Activated CD4-positive, alpha-beta T cell treated with anti-CD3 and anti-CD28 coated beads, Interleukin-2, Interleukin-4, amounts not matched to agents 100 ng/mL and 50 ng/mL, durations not matched to agents 16 hours and 8 hours (primary cell): ENCODE measurements at regions not wholly inside any gene's neighbourhood (a gene's known extent, or its start where the extent isn't known, plus 50 kb on each side); places are given as distances from the start of the nearest gene placed in this dataset.
"Not testable (repeated sequence)": the region's sequence is repeated elsewhere in the genome, so short reads cannot be mapped to it uniquely, and the experiment has no call there.

ENCODE experiments used
- DNase-seq: peaks from one replicate; pipeline ENCODE4 v3.0.0-alpha.2; 2020; ENCODE audit warnings: low spot score

DNA sequence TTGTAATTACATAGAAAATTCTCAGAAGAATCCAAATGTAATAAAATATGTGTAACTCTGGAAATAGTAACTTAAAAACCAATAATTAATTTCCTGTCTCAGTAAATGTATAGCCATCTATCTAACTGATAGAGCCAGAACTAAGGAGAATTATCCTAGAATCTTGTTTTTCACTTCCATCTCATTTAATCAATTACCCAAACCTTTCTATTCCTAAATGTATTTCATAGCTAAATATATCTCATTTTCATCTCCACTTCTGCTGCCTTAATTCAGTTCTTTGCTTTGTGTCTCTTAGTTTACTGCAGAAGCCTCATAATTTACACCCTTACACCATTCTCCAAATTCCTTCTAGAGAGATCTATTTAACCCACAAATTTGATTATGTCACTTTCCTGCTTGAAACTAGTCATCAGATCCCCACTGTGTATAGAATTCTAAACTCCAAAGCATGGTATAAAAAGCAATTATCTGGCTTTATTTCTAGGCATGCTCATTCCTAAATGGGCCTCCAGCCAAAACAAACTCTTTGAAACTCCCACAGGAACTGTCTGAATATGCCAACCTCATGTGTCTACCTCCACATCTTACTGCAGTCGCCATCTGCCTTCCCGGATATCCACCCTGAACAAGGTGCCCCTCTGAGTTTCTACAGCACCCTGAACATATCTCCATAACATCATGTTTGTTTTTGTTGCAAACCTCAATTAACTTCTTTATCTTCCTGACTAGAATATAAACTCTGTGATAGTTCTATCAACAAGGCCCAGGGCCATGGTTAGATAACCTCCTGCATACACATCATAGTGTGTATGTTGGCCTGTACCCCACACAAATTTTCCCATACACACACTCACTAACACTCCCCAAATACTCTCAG lies 70.5 kb upstream of the ADTRP start:
- no peak for DNase-seq

DNA sequence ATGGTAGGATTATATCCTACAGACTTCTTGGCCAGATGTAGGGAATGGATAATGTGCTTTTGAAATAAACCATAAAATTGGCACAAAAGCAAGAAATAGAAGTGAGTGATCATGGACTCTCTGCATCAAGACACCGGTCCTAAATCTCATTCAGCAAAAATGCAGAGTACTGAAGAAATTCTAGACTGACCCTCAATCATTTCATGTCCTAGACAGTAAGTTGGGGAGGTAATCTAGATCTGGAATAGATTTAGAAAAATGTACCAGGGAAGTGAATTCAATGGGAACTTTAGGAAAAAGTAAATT lies 69.7 kb upstream of the ADTRP start:
- no peak for DNase-seq

DNA sequence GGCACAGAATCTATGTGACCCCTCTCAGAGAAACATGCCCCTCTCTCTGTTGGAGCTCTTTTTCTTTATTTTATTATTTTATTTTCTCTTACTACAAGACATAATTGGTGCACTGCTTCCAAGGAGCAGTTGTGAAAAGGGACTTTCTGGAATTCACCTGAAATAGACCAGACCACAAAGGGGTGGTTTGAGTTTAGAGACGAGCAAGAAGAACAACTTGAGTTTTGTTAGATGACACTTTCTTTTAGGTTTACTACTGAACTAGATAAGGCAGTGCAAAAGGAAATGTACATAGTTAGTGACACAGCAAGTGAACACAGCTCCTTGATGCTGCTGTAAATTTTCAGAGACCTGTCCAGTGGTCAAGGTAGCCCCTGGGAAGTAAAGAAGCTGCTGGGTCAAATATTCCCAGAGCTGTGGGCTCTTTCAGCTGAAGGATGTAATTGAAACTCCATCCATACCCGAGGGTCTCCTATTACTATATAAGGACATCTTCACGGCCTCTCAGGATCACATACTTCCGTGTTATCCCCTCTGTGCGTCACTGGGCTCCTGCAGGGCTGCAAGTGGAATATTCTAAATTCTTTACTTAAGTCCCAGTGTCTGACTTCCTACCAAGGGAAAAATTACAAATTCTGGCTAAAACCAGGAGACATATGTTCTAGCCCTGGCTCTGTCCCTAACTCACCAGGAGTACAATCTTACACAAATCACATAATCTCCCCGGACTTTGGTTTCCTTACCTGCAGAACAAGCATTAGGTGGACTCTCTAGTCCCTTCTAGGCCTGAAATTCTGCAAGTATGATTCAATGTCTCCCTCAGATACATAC lies 69.1 kb upstream of the ADTRP start:
- DNase-seq, result no peak

DNA sequence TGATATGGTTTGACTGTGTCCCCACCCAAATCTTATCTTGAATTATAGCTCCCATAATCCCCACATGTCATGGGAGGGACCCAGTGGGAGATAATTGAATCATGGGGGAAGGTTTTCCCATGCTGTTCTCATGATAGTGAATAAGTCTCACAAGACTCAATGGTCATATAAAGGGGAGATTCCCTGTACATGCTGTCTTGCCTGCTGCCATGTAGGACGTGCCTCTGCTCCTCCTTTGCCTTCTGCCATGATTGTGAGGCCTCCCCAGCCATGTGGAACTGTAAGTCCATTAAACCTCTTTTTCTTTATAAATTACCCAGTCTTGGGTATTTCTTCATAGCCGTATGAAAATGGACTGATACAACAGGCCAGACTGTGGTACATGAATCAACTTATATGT lies 68.5 kb upstream of the ADTRP start:
- DNase-seq, result not testable (repeated sequence)

DNA sequence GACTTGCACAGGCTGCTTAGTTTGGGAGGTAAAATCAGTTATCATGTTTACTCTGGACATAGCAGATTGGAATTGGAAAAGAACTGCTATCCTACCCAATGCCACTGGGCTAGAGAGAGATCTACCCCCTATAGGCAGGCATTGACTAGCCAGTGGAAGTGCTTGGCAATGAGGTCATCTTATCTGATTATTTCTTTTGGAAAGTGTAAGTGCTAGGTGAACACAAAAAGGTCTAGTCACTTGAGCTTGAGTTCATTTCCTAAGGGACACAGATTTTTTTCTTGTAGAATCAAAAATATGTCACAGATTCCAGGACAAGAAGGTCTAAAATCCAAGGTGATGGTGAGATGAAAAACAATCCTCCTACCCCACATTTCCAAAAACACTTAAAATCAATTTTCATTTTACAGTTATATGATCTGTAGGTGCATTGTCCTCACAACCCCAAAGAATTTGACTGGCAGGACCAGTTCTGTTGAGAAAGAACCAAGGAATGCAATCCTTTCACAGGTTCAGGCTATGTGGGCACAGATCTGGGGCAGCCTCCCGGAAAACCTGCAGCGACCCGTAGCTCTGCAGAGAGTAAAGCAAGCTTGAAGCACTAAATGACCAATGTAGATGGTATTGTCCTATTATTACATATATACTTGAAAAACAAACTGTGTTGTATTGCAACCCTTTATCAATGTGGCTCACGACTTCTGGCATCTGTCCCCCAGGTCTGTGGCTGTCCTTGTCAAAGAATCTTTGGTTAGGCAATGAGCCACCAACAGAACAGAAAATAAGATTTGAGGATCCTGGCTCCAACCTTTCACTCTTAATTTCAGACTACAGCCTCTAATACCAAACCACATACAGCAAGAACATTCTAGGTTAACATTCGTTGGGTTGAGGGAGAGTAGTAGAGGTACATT lies 67.3 kb upstream of the ADTRP start:
- DNase-seq, result no peak

DNA sequence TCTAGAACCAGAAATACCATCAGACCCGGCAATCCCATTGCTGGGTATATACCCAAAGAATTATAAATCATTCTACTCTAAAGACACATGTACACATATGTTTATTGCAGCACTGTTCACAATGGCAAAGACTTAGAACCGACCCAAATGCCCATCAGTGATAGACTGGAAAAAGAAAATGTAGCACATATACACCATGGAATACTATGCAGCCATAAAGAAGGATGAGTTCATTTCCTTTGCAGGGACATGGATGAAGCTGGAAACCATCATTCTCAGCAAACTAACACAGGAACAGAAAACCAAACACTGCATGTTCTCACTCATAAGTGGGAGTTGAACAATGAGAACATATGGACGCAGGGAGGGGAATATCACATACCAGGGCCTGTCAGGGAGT lies 64.2 kb upstream of the ADTRP start:
- not testable (repeated sequence) for DNase-seq

DNA sequence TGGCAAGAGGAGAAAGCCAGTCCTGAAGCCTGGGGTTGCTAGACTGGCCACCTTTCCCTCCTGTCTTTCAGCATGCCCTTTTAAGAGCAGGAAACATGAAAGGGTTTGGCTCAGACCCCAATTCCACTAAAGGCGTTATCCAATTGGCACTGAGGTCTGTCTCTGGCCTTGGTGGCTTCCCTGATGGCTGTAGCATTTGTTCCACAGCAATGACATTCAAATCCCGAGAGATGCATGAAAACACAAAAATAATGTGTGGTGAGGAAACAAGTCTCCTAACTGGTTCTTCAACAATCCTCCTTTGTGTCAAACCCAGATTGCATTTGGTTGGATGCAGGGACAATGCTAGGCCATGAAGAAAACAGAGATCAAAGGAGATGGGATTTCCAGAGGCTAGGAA lies 56.5 kb upstream of the ADTRP start:
- DNase-seq, result no peak

DNA sequence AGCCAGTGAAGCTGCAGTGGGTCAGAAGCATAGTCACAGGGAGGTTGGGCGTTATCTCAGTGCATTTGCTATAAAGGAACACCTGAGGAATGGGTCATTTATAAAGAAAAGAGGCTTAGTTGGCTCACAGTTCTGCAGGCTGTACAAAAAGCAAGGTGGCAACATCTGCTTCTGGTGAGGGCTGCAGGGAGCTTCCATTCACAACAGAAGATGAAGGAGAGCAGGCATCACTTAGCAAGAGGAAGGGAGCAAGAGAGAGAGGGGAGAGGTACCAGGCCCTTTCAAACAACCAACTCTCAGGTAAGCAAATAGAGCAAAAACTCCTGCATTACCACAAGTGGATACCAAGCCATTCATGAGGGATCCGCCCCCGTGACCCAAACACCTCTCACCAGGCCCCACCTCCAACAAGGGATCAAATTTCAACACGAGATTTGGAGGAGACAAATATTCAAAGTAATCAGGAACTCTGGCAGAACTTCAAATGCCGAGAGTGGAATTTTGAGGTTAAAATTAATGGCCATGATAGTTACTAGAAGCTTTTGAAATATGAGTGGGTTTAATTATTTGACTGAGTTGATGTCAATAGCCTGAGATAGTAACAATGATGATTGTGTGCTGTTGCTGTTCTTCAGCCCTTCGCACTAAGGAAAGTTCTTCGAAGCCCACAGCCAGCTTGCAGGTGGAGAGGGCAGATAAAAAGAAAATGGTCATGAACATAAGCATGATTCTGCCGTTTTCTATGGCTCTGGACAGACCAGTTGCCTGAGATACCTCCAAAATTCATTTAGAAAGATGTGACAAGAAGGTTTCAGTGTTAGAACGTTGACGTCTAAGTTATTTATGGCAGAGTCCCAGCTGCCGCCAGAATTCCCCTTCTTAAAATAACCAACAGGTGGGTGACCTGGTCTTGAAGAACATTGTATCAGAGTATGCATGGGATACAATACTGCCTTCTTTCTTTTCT lies 55.3 kb upstream of the ADTRP start:
- no peak for DNase-seq

DNA sequence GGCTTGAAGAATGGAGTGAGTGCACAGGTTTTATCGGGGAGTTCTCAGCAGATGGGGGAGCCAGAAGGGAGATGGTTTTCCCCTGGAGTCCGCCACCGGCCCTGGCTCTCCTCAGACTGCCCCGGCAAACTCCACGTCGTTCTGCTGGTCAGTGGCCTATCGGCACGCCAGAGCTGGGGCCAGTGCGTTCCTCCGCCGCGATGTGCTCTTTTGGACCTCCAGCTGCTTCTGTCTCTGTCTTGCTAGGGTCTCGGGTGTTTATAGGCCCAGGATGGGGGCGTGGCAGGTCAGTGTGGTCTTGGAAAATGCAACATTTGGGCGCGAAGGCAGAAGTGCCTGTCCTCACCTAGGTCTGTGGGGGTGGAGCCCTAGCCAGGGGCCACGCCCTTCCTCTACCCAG lies 53.0 kb upstream of the ADTRP start:
- no peak for DNase-seq

DNA sequence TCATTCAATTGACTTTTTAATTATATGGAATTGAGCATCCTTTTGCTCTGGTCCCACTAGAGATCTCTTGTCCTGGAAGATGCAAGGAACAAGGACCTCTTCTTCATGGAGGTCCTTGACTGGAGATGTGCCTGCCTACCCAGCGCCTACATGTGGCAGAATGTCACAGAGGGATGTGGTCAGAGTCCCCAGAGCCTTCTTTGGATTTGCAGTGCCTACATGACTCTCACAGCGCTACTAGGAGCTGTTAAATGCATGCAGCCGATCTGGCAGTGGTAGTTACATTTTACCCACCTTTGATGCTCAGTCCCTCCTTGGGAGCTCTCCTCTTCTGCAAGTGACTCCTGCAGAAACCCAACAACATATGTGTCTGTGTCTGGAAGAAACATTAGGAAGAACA lies 51.9 kb upstream of the ADTRP start:
- DNase-seq, result no peak

DNA sequence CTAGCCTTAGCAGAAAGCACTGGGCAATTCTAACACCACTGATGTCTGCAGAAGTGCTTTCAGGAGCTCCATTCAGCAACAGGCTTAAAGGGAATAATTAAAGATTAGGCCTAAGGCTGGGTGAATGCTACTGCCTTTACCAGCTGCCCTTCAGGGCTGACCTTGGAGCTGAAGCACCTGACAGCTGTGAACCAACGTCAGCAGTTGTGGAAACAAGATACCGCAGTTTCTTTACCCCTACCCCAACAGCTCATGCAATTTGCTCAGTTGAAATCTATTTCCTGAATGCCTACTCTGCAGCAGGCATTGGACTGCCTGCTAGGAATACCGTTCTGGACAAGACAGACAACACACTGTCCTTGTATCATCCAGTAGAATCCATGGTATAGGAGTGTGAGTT lies 51.5 kb upstream of the ADTRP start:
- DNase-seq, result no peak

DNA sequence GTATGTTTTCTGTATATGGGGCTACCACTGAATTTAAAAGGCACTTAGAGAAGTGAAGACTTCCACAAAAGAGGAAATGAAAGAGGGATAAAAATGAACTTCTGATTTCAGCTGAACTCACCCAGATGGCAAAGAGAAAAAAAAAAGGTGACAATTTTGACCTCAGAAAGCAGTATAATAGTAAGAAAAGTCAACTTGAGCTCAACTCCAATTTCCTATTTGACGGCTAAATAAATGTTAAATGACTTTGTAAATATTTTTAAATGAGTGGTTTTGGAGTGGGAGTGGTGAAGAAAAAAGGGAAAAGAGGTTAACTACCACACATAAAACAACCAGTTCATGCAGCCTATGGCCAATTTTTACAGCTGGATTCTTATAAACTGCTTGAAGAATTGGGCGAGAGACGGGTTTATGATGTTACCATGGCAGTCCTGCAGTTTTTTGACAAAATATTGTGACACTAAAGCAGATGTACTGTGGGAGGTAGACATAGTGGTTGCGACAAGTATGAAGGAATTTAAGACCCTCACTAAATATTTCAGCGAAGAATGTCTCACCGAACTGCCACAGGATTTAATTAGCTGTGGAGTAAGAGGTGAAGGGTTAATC lies 49.8 kb upstream of the ADTRP start:
- no peak for DNase-seq
